Heart right ventricle (tissue), 16 donors: ENCODE measurements at regions not wholly inside any gene's neighbourhood (a gene's known extent, or its start where the extent isn't known, plus 50 kb on each side); places are given as distances from the start of the nearest gene placed in this dataset.

Experiments
- ATAC-seq, 8 donors: fragments of 200-7000 bp; cut with Tn5 transposase; one replicate each; pipeline ENCODE4 v1.9.1; 2020; ENCODE audit warnings: mild to moderate bottlenecking in 8 of 8, moderate library complexity in 8 of 8, moderate number of reproducible peaks in 1 of 8
- DNase-seq, 2 donors: peaks; one replicate each; pipeline ENCODE4 v3.0.0-alpha.2; 2020
- H3K27ac ChIP-seq, 10 donors: fragments of 200-600 bp; sonication (generic) in 2 of 10; one replicate each; pipeline versions ENCODE4 v1.5.0 to v1.8.0; 2020 to 2022; ENCODE audit warnings: mild to moderate bottlenecking in 3 of 10
- H3K27me3 ChIP-seq, 7 donors: fragments of 200-600 bp; one replicate each; pipeline ENCODE4 v1.8.0; 2021 to 2022; ENCODE audit warnings: mild to moderate bottlenecking in 2 of 7
- H3K36me3 ChIP-seq, 9 donors: fragments of 200-600 bp; sonication (generic) in 1 of 9; one replicate each; pipeline versions ENCODE4 v1.5.0 to v1.8.0; 2020 to 2022; ENCODE audit warnings: mild to moderate bottlenecking in 2 of 9
- H3K4me1 ChIP-seq, 9 donors: fragments of 200-600 bp; sonication (generic) in 1 of 9; one replicate each; pipeline versions ENCODE4 v1.5.0 to v1.8.0; 2020 to 2022; ENCODE audit warnings: mild to moderate bottlenecking in 4 of 9
- H3K4me3 ChIP-seq, 10 donors: fragments of 200-600 bp; sonication (generic) in 2 of 10; one replicate each; pipeline versions ENCODE4 v1.5.0 to v1.8.0; 2020 to 2022; ENCODE audit warnings: mild to moderate bottlenecking in 7 of 10, moderate library complexity in 2 of 10
- H3K9me3 ChIP-seq, 11 donors: fragments of 200-600 bp in 10 of 11; sonication (generic) in 2 of 11; one replicate each; pipeline versions ENCODE4 v1.5.0 to v1.8.0; 2013 to 2022; ENCODE audit warnings: mild to moderate bottlenecking in 2 of 11, control low read depth in 1 of 11, moderate library complexity in 1 of 11
- WGBS, 2 donors: extraction: QIAGEN DNeasy Blood & Tissue Kit; methylation state at CpG; one replicate each; pipeline ENCODE4 v1.1.7; 2013; ENCODE audit warnings: inconsistent platforms in 1 of 2; 5-methylcytosine and 5-hydroxymethylcytosine counted together
- intact Hi-C, 10 donors: fragments of 100-400 bp; cut with DNase I; formaldehyde crosslinking; loops; one replicate each; pipeline versions ENCODE4 v1.11.1 to v1.14.2; 2022
- TF ChIP-seq, protein P1 (sequence below), 9 donors: fragments of 200-600 bp; sonication (generic) in 2 of 9; IDR thresholded peaks; one replicate each; pipeline versions ENCODE4 v1.5.0 to v1.8.0; 2021 to 2022; ENCODE audit warnings: antibody characterized with exemption in 9 of 9, mild to moderate bottlenecking in 5 of 9, moderate library complexity in 1 of 9
- donor health status: Arrhythmogenic right ventricular cardiomyopathy.
- donor health status: ischemic (EF 13 %, LVEDD 7.1; RV severe dilation, severe dysfunction).
- donor health status: healthy with polysubstance abuse.
- donor health status: DM: no; HTN: yes; CAD: no.
- donor health status: DM: no; HTN: no; CAD: no.
- donor health status: ischemic (EF 25% LVEDD 6.9; RV normal size, moderate dysfunction).
- donor health status: ischemic (EF 25% LVEDD 5.7; RV mildly dilated, moderate dysfunction).
- donor health status: healthy.
- donor health status: DM: yes; HTN: yes; CAD: no.
- donor health status: Ischemic cardiomyopathy.
- donor health status: ischemic (EF 35%, LVEDD 5.7; RV mildly dilated, moderate dysfunction).
- donor health status: nonischemic (EF 11% LVEDD 7.7; RV severe dilation, severe dysfunction).
- donor health status: DM: yes; HTN: yes; CAD: no.
- donor health status: PGD.
- donor health status: ischemic (EF 29% LVEDD 5.4; RV normal size, mild dysfunction).
- donor health status: nonischemic (EF 23%, LVEDD 6.1; RV moderate dilation, normal function).

DNA sequence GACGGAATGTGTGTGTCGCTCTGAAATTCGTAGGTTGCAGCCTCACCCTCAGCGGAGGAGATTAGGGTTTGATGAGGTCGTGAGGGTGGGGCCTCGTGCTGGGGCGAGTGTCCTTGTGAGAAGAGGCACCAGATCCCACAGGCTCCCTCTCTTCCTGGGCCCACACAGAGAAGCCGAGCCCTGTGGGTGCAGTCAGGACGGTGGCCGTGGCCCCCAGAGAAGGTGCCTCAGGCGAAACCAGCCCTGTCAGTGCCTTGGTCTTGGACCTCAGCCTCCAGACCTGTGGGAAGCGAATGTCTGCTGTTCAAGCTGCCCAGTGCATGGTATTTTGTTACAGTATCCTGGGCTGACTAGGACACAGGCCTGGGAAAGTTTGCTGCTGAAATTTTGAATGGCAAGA is 108.0 kb upstream of the ALKAL2 start:
- Histone ChIP-seq H3K4me1 (no peaks in the 10 kb centered on the region), H3K36me3 (no peaks in the 10 kb centered on the region), H3K4me3 (no peak overlapping the region), H3K9me3 (no peaks in the 10 kb centered on the region), H3K27me3 (peaks cover 0 to 25% (median 3%) of the 10 kb centered on the region in 7 donors), H3K27ac (no peak overlapping the region)
- ATAC-seq: no peak
- TF ChIP-seq, protein P1, sequence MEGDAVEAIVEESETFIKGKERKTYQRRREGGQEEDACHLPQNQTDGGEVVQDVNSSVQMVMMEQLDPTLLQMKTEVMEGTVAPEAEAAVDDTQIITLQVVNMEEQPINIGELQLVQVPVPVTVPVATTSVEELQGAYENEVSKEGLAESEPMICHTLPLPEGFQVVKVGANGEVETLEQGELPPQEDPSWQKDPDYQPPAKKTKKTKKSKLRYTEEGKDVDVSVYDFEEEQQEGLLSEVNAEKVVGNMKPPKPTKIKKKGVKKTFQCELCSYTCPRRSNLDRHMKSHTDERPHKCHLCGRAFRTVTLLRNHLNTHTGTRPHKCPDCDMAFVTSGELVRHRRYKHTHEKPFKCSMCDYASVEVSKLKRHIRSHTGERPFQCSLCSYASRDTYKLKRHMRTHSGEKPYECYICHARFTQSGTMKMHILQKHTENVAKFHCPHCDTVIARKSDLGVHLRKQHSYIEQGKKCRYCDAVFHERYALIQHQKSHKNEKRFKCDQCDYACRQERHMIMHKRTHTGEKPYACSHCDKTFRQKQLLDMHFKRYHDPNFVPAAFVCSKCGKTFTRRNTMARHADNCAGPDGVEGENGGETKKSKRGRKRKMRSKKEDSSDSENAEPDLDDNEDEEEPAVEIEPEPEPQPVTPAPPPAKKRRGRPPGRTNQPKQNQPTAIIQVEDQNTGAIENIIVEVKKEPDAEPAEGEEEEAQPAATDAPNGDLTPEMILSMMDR (IDR thresholded peaks at IDR 0.05): no peak
- no peak for DNase-seq
- intact Hi-C loops: no loop called here
- 65 to 67% methylated on average over 12 of the region's 12 CpGs for WGBS, 2 donors

DNA sequence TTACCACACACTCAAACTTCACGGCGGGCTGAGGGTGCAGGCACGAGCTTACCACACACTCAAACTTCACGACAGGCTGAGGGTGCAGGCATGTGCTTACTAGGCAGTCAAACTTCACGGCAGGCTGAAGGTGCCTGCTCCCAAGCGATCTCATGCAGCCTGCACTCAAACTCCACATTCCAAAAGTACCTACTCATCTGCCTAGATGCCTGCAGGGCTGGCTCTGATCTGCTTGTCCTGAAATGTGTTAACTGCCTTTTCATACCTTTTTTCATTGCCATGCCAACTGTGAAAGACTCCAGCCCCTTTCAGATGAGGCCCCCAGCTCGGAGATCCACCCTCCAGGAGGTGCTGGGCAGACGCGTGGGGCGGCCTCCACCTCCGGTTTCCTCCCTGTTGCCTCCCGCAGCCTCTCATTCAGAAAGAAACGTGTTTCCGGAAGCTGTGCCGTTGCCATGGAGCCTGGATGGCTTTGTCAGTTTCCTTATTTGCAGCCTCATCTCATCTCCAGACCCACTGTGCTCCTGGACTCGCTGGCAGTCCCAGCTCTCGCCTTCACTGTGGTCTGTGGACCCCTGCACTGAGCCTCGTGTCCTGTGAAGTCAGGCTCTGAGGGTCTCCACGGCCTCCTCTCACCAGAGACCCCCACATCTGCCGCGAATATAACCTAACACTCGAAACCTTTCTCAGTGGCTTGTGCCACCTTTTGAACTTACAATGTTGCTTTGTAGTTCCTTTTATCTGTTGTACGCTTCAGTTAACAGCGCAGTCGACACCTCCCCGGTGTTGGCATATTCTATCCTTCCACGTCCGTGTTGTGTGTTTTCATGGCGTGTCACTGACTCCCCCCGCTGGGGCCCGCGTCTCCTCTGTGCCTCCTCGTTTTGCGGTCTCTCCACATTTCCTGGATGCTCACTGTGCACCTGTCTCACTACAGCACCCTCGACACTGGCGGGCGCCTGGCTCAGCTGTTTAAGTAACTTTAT is 106.1 kb upstream of the ALKAL2 start:
- Histone ChIP-seq H3K27me3 (peaks cover 0 to 28% (median 3%) of the 10 kb centered on the region in 7 donors), H3K27ac (no peak overlapping the region), H3K36me3 (no peaks in the 10 kb centered on the region), H3K4me3 (no peak overlapping the region), H3K4me1 (no peaks in the 10 kb centered on the region), H3K9me3 (peaks cover 0 to 12% (median 0%) of the 10 kb centered on the region in 11 donors)
- intact Hi-C loops: no loop called here
- ATAC-seq: no peak
- 47 to 55% methylated on average over 37 of the region's 37 CpGs for WGBS, 2 donors
- DNase-seq: no peak
- TF ChIP-seq, protein P1 (IDR thresholded peaks at IDR 0.05): no peak

DNA sequence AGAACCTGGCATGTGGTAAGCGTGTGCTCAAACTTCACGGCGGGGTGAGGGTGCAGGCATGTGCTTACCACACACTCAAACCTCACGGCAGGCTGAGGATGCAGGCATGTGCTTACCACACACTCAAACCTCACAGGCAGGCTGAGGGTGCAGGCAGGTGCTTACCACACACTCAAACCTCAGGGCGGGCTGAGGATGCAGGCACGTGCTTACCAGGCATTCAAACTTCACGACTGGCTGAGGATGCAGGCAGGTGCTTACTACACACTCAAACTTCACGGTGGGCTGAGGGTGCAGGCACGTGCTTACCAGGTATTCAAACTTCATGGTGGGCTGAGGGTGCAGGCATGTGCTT is 105.0 kb upstream of the ALKAL2 start:
- TF ChIP-seq, protein P1 (IDR thresholded peaks at IDR 0.05): no peak
- Histone ChIP-seq H3K27me3 (peaks cover 0 to 23% (median 8%) of the 10 kb centered on the region in 7 donors), H3K4me1 (no peaks in the 10 kb centered on the region), H3K36me3 (no peaks in the 10 kb centered on the region), H3K9me3 (peaks cover 0 to 12% (median 0%) of the 10 kb centered on the region in 11 donors), H3K4me3 (no peak overlapping the region), H3K27ac (no peak overlapping the region)
- intact Hi-C loops: no loop called here
- DNase-seq: no peak
- no peak for ATAC-seq
- WGBS, 2 donors: 91 to 94% methylated on average over 9 of the region's 9 CpGs

DNA sequence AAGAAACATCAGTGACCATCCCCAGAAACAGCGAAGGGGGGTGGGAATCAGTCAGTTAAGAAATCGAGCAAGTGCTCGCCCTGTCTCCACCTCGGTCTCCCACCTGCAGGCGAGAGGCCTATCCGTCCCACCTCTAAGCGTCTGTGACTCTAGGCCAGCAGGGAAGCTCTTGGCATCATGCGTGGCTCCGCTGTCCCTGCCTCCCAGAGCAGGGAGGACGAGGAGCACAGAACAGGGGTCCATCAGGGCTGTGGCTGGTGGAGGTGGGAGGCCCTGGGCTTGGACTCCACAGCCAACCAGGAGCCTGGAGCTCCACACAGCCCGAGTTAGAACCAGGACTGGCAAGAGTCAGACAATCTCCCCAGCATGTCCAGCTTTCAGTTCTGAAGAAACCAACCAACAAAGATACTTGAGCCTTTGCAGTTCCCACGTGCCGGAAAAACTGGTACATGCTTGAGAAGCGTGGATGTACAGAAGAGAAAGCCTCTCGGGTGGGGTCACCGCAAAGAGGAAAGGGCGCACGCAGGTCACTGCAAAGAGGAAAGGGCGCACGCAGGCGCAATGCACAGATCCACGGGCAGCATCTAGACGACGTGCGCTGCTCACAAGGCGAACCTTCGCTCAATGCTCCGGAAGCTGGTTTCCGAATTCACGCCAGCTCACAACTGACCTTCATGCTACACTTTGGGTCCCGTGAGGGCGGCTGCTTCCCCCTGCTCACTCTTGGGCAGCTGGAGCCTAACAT is 104.5 kb upstream of the ALKAL2 start:
- H3K9me3 ChIP-seq: peaks cover 0 to 12% (median 0%) of the 10 kb centered on the region in 11 donors
- peaks cover 0 to 19% (median 10%) of the 10 kb centered on the region in 7 donors for H3K27me3 ChIP-seq
- intact Hi-C loops: no loop called here
- no peaks in the 10 kb centered on the region for H3K4me1 ChIP-seq
- H3K4me3 ChIP-seq: no peak overlapping the region
- DNase-seq (no peak), ATAC-seq (no peak)
- no peaks in the 10 kb centered on the region for H3K36me3 ChIP-seq
- TF ChIP-seq, protein P1 (IDR thresholded peaks at IDR 0.05): no peak
- 81 to 84% methylated on average over 32 of the region's 32 CpGs for WGBS, 2 donors
- H3K27ac ChIP-seq: no peak overlapping the region
